ENCODE measurements at regions not wholly inside any gene's neighbourhood (a gene's known extent, or its start where the extent isn't known, plus 50 kb on each side); places are given as distances from the start of the nearest gene placed in this dataset.
"Not testable (repeated sequence)": the region's sequence is repeated elsewhere in the genome, so short reads cannot be mapped to it uniquely, and the experiment has no call there.

- H3K4me3 Mint-ChIP-seq, DNase-seq, ATAC-seq, H3K4me1 Mint-ChIP-seq, H3K9me3 Mint-ChIP-seq, H3K27ac Mint-ChIP-seq, H3K27me3 Mint-ChIP-seq: not testable (repeated sequence)
These were observed 58.4 kb upstream of the CSPG4 start for GRCh38 chr15:75771054-75771453.

GRCh38 chr15:75770131-75770530 is 57.5 kb upstream of the CSPG4 start:
- no peaks in the 10 kb centered on the region for H3K27me3 Mint-ChIP-seq
- no peak overlapping the region for H3K27ac Mint-ChIP-seq

GRCh38 chr15:75768526-75768925 is 55.9 kb upstream of the CSPG4 start:
- DNase-seq, H3K4me1 Mint-ChIP-seq, H3K4me3 Mint-ChIP-seq, H3K27me3 Mint-ChIP-seq, ATAC-seq, H3K27ac Mint-ChIP-seq, H3K9me3 Mint-ChIP-seq: not testable (repeated sequence)

More at GRCh38 chr15:75770131-75770530, 57.5 kb upstream of the CSPG4 start:
- H3K4me1 Mint-ChIP-seq: no peaks in the 10 kb centered on the region
- H3K4me3 Mint-ChIP-seq: no peak overlapping the region
- H3K9me3 Mint-ChIP-seq: no peaks in the 10 kb centered on the region
- no peak for DNase-seq
- ATAC-seq: no peak

GRCh38 chr15:75765551-75766305 is 53.1 kb upstream of the CSPG4 start:
- H3K27ac Mint-ChIP-seq, DNase-seq, H3K27me3 Mint-ChIP-seq, H3K4me3 Mint-ChIP-seq, H3K9me3 Mint-ChIP-seq, ATAC-seq, H3K4me1 Mint-ChIP-seq: not testable (repeated sequence)

- not testable (repeated sequence) for ATAC-seq
These were observed 52.4 kb upstream of the CSPG4 start for GRCh38 chr15:75764845-75765550.

GRCh38 chr15:75763635-75764600 is 51.3 kb upstream of the CSPG4 start:
- not testable (repeated sequence) for H3K9me3 Mint-ChIP-seq, H3K4me3 Mint-ChIP-seq, ATAC-seq, H3K4me1 Mint-ChIP-seq, H3K27me3 Mint-ChIP-seq, DNase-seq
- peak overlapping the region in 1 of 2 donors; percentile 36 for H3K27ac Mint-ChIP-seq

More at GRCh38 chr15:75764845-75765550, 52.4 kb upstream of the CSPG4 start:
- not testable (repeated sequence) for H3K27ac Mint-ChIP-seq, DNase-seq, H3K4me3 Mint-ChIP-seq, H3K9me3 Mint-ChIP-seq, H3K4me1 Mint-ChIP-seq, H3K27me3 Mint-ChIP-seq

- H3K9me3 Mint-ChIP-seq: no peaks in the 10 kb centered on the region
- H3K27ac Mint-ChIP-seq: no peak overlapping the region
- ATAC-seq: no peak
- no peaks in the 10 kb centered on the region for H3K27me3 Mint-ChIP-seq
- no peak overlapping the region for H3K4me3 Mint-ChIP-seq
- no peak for DNase-seq
- H3K4me1 Mint-ChIP-seq: peaks cover 14% of the 10 kb centered on the region
These were observed 50.5 kb upstream of the CSPG4 start for GRCh38 chr15:75763137-75763611.

All from stimulated activated naive CD8-positive, alpha-beta T cell treated with anti-CD3 and anti-CD28 coated beads, Interleukin-15, amount 100 ng/mL, for 72 hours (primary cell).